ENCODE measurements at regions not wholly inside any gene's neighbourhood (a gene's known extent, or its start where the extent isn't known, plus 50 kb on each side); places are given as distances from the start of the nearest gene placed in this dataset.

GRCh38 chr18:45329316-45329715, 286.0 kb upstream of the SLC14A2 start:
- Histone ChIP-seq H3K4me1 (peaks cover 6% of the 10 kb centered on the region), H3K9me3 (no peaks in the 10 kb centered on the region), H3K27me3 (ENCODE audit: low read depth) (no peaks in the 10 kb centered on the region), H3K4me3 (no peak overlapping the region), H3K36me3 (no peaks in the 10 kb centered on the region), H3K27ac (no peak overlapping the region)
- TF ChIP-seq CTCF (IDR thresholded peaks at IDR 0.05), result no peak
- DNase-seq (no peak), ATAC-seq (no peak)
- intact Hi-C loops (cut with DNase I), result no loop called here

GRCh38 chr18:45330170-45330594, 285.1 kb upstream of the SLC14A2 start:
- DNase-seq (no peak), ATAC-seq (peak; percentile 68 to 77)
- no peak for TF ChIP-seq CTCF (IDR thresholded peaks at IDR 0.05)
- Histone ChIP-seq H3K9me3 (no peaks in the 10 kb centered on the region), H3K4me3 (no peak overlapping the region), H3K4me1 (peaks cover 6% of the 10 kb centered on the region), H3K27ac (no peak overlapping the region), H3K27me3 (ENCODE audit: low read depth) (no peaks in the 10 kb centered on the region), H3K36me3 (no peaks in the 10 kb centered on the region)
- intact Hi-C loops (cut with DNase I), result no loop called here

GRCh38 chr18:45332871-45333270, 282.4 kb upstream of the SLC14A2 start:
- Histone ChIP-seq H3K4me1 (peaks cover 3% of the 10 kb centered on the region), H3K27ac (no peak overlapping the region), H3K4me3 (no peak overlapping the region), H3K9me3 (no peaks in the 10 kb centered on the region), H3K27me3 (ENCODE audit: low read depth) (no peaks in the 10 kb centered on the region), H3K36me3 (no peaks in the 10 kb centered on the region)
- ATAC-seq, result no peak
- intact Hi-C loops (cut with DNase I), result no loop called here
- no peak for TF ChIP-seq CTCF (IDR thresholded peaks at IDR 0.05)
- no peak for DNase-seq

- peak in 1 of 2 donors; percentile 36 for ATAC-seq
- Histone ChIP-seq H3K9me3 (no peaks in the 10 kb centered on the region), H3K27ac (no peak overlapping the region), H3K4me1 (no peaks in the 10 kb centered on the region), H3K4me3 (no peak overlapping the region), H3K27me3 (ENCODE audit: low read depth) (no peaks in the 10 kb centered on the region), H3K36me3 (no peaks in the 10 kb centered on the region)
- TF ChIP-seq CTCF (IDR thresholded peaks at IDR 0.05), result no peak
- intact Hi-C loops (cut with DNase I), result no loop called here
- no peak for DNase-seq
Measured at GRCh38 chr18:45334191-45334590, 281.1 kb upstream of the SLC14A2 start.

- Histone ChIP-seq H3K4me3 (no peak overlapping the region), H3K36me3 (no peaks in the 10 kb centered on the region), H3K4me1 (no peaks in the 10 kb centered on the region), H3K27me3 (ENCODE audit: low read depth) (no peaks in the 10 kb centered on the region), H3K9me3 (no peaks in the 10 kb centered on the region), H3K27ac (no peak overlapping the region)
- DNase-seq, result no peak
- TF ChIP-seq CTCF (IDR thresholded peaks at IDR 0.05), result no peak
- ATAC-seq, result no peak
- intact Hi-C loops (cut with DNase I), result no loop called here
Measured at GRCh38 chr18:45335282-45336043, 279.8 kb upstream of the SLC14A2 start.
